ENCODE measurements at regions not wholly inside any gene's neighbourhood (a gene's known extent, or its start where the extent isn't known, plus 50 kb on each side); places are given as distances from the start of the nearest gene placed in this dataset.

- no peak for TF ChIP-seq CTCF (conservative IDR thresholded peaks at IDR 0.05; ENCODE audit: low read depth, low read length)
- TF ChIP-seq POLR2A (IDR thresholded peaks at IDR 0.05; ENCODE audit: low read depth, low read length), result no peak
- no peak for TF ChIP-seq MAFK (IDR thresholded peaks at IDR 0.05; ENCODE audit: low read depth, low read length)
- no peak for TF ChIP-seq RCOR1 (IDR thresholded peaks at IDR 0.05; ENCODE audit: insufficient replicate concordance, low read length)
- no peak for TF ChIP-seq RAD21 (IDR thresholded peaks at IDR 0.05; ENCODE audit: low read length)
- no peak for TF ChIP-seq BHLHE40 (IDR thresholded peaks at IDR 0.05; ENCODE audit: low read depth, low read length)
- TF ChIP-seq CHD1 (IDR thresholded peaks at IDR 0.05; ENCODE audit: low read depth, low read length), result no peak
- no peak for TF ChIP-seq SMC3 (IDR thresholded peaks at IDR 0.05; ENCODE audit: low read depth, low read length)
- TF ChIP-seq ELK1 (IDR thresholded peaks at IDR 0.05; ENCODE audit: borderline replicate concordance, low read depth, low read length), result no peak
- TF ChIP-seq RFX5 (IDR thresholded peaks at IDR 0.05; ENCODE audit: low read depth, low read length), result no peak
These were observed 339.0 kb downstream of the GATA3 start for GRCh38 chr10:8393531-8393930.

Data from IMR-90 (cell line).